IMR-90 (cell line): ENCODE measurements at regions not wholly inside any gene's neighbourhood (a gene's known extent, or its start where the extent isn't known, plus 50 kb on each side); places are given as distances from the start of the nearest gene placed in this dataset.

Experiments used
- ATAC-seq: fragments of 200-7000 bp; cut with Tn5 transposase; 2 replicates; pipeline ENCODE4 v1.9.1; 2020; ENCODE audit warnings: low read depth, mild to moderate bottlenecking, moderate library complexity
- BruUV-seq: library from RNA; stranded (reverse); fragments of 400-500 nt; replicated peaks from 2 replicates; lab custom pipeline; 2021; lab: Mats Ljungman, UMichigan
- CTCF ChIA-PET: fragments of 300-600 bp; formaldehyde crosslinking; extraction: SDS; loops from one replicate; lab custom pipeline; 2021; ENCODE audit warnings: antibody characterized with exemption; lab: Yijun Ruan, JAX
- POLR2A ChIA-PET: fragments of 300-600 bp; sonication (Branson Sonifier 250); formaldehyde crosslinking; loops from one replicate; lab custom pipeline; 2022; ENCODE audit warnings: antibody characterized with exemption; ENCODE audit not compliant: unreplicated experiment; lab: Charles Lee
- DNase-seq: peaks from one replicate; pipeline ENCODE4 v3.0.0; 2013
- H2AFZ ChIP-seq: replicated peaks from 2 replicates; pipeline ENCODE3; 2013; ENCODE audit warnings: low read length, mild to moderate bottlenecking; ENCODE audit not compliant: poor library complexity
- H2AK5ac ChIP-seq: 2 replicates; pipeline ENCODE4 v1.6.1; 2013; ENCODE audit warnings: low read depth, low read length, inconsistent platforms
- H2AK9ac ChIP-seq: replicated peaks from 2 replicates; pipeline ENCODE3; 2013; ENCODE audit warnings: mild to moderate bottlenecking, low read depth, low read length, moderate library complexity; ENCODE audit not compliant: poor library complexity
- H2BK120ac ChIP-seq: 2 replicates; pipeline ENCODE4 v1.6.1; 2013; ENCODE audit warnings: low read depth, low read length, inconsistent platforms
- H2BK15ac ChIP-seq: 3 replicates; pipeline ENCODE4 v1.6.1; 2013; ENCODE audit warnings: low read depth, low read length, inconsistent platforms
- H2BK20ac ChIP-seq: 2 replicates; pipeline ENCODE4 v1.6.1; 2013; ENCODE audit warnings: low read depth, mild to moderate bottlenecking, inconsistent platforms, low read length, moderate library complexity
- H2BK5ac ChIP-seq: 2 replicates; pipeline ENCODE4 v1.6.1; 2013; ENCODE audit warnings: mild to moderate bottlenecking, low read depth, low read length, inconsistent platforms; ENCODE audit not compliant: poor library complexity, severe bottlenecking
- H3K14ac ChIP-seq: replicated peaks from 2 replicates; pipeline ENCODE4 v1.6.1; 2013; ENCODE audit warnings: low read depth, low read length, inconsistent platforms
- H3K18ac ChIP-seq: 2 replicates; pipeline ENCODE4 v1.6.1; 2013; ENCODE audit warnings: low read depth, low read length, control low read depth
- H3K23ac ChIP-seq: 2 replicates; pipeline ENCODE4 v1.6.1; 2013; ENCODE audit warnings: low read depth, low read length, inconsistent platforms
- H3K27ac ChIP-seq: 2 replicates; pipeline ENCODE4 v1.5.1; 2013; ENCODE audit warnings: mild to moderate bottlenecking, control low read depth, low read length; ENCODE audit not compliant: insufficient read depth
- H3K27me3 ChIP-seq: 2 replicates; pipeline ENCODE4 v1.6.1; 2013; ENCODE audit warnings: low read length; ENCODE audit not compliant: control insufficient read depth, insufficient read depth
- H3K36me3 ChIP-seq: 2 replicates; pipeline ENCODE4 v1.6.1; 2013; ENCODE audit warnings: low read length, mixed read lengths; ENCODE audit not compliant: control insufficient read depth, insufficient read depth
- H3K4ac ChIP-seq: 2 replicates; pipeline ENCODE4 v1.6.1; 2013; ENCODE audit warnings: low read depth, low read length, inconsistent platforms
- H3K4me1 ChIP-seq: 2 replicates; pipeline ENCODE4 v1.6.1; 2013; ENCODE audit warnings: low read length, mixed read lengths; ENCODE audit not compliant: control insufficient read depth, insufficient read depth
- H3K4me2 ChIP-seq: 2 replicates; pipeline ENCODE4 v1.6.1; 2013; ENCODE audit warnings: low read depth, mild to moderate bottlenecking, control low read depth, low read length, moderate library complexity
- H3K4me3 ChIP-seq: 2 replicates; pipeline ENCODE4 v1.5.1; 2013; ENCODE audit warnings: low read depth, mild to moderate bottlenecking, control low read depth, low read length, moderate library complexity; ENCODE audit not compliant: insufficient read depth
- H3K56ac ChIP-seq: 2 replicates; pipeline ENCODE4 v1.6.1; 2013; ENCODE audit warnings: low read length, inconsistent platforms; ENCODE audit not compliant: insufficient read depth; ENCODE audit errors: extremely low read depth
- H3K79me1 ChIP-seq, 2 experiments: 2 replicates each; pipeline ENCODE4 v1.6.1; 2013; ENCODE audit warnings: low read length in 2 of 2, inconsistent platforms in 1 of 2, low read depth in 1 of 2
- H3K9ac ChIP-seq: 2 replicates; pipeline ENCODE4 v1.6.1; 2013; ENCODE audit warnings: low read depth, low read length, control low read depth
- H3K9me1 ChIP-seq: 2 replicates; pipeline ENCODE4 v1.6.1; 2013; ENCODE audit warnings: low read length, inconsistent platforms; ENCODE audit not compliant: insufficient read depth
- H3K9me3 ChIP-seq: 2 replicates; pipeline ENCODE4 v1.6.1; 2013; ENCODE audit warnings: low read length; ENCODE audit not compliant: control insufficient read depth, insufficient read depth
- H4K20me1 ChIP-seq: 2 replicates; pipeline ENCODE4 v1.6.1; 2013; ENCODE audit warnings: low read length, inconsistent platforms; ENCODE audit not compliant: insufficient read depth
- H4K5ac ChIP-seq: 2 replicates; pipeline ENCODE4 v1.6.1; 2013; ENCODE audit warnings: mild to moderate bottlenecking, low read depth, low read length, control low read depth
- H4K8ac ChIP-seq, 2 experiments: 2 replicates each; pipeline ENCODE4 v1.6.1; 2013; ENCODE audit warnings: low read depth in 2 of 2, low read length in 2 of 2, control low read depth in 1 of 2, inconsistent platforms in 1 of 2
- H4K91ac ChIP-seq: 2 replicates; pipeline ENCODE4 v1.6.1; 2013; ENCODE audit warnings: low read depth, low read length, inconsistent platforms; ENCODE audit not compliant: insufficient read depth
- BHLHE40 ChIP-seq: fragments of 150-350 bp; IDR thresholded peaks from 2 replicates; pipeline ENCODE4 v1.6.1; 2016; ENCODE audit warnings: mild to moderate bottlenecking, low read depth, low read length
- CEBPB ChIP-seq: IDR thresholded peaks from 2 replicates; pipeline ENCODE4 v1.6.1; 2012; ENCODE audit warnings: low read depth, low read length, improper control_type of control experiment
- CTCF ChIP-seq: conservative IDR thresholded peaks from 2 replicates; pipeline ENCODE4 v1.5.1; 2012; ENCODE audit warnings: mild to moderate bottlenecking, low read depth, low read length, improper control_type of control experiment
- FOS ChIP-seq: fragments of 150-350 bp; IDR thresholded peaks from 2 replicates; pipeline ENCODE4 v1.6.1; 2016; ENCODE audit warnings: low read depth, low read length
- MAFK ChIP-seq: IDR thresholded peaks from 2 replicates; pipeline ENCODE4 v1.6.1; 2012; ENCODE audit warnings: low read depth, low read length, improper control_type of control experiment
- MXI1 ChIP-seq: IDR thresholded peaks from 2 replicates; pipeline ENCODE4 v1.6.1; 2012; ENCODE audit warnings: low read depth, mild to moderate bottlenecking, low read length, moderate library complexity, borderline replicate concordance
- NFE2L2 ChIP-seq: fragments of 150-350 bp; IDR thresholded peaks from 2 replicates; pipeline ENCODE4 v1.6.1; 2016; ENCODE audit warnings: low read depth, mild to moderate bottlenecking, low read length
- POLR2A ChIP-seq: IDR thresholded peaks from 2 replicates; pipeline ENCODE4 v1.6.1; 2012; ENCODE audit warnings: mild to moderate bottlenecking, low read depth, low read length
- RFX5 ChIP-seq: IDR thresholded peaks from 2 replicates; pipeline ENCODE4 v1.8.0; 2012; ENCODE audit warnings: low read depth, mild to moderate bottlenecking, low read length, moderate library complexity
- SMC3 ChIP-seq: fragments of 150-350 bp; IDR thresholded peaks from 2 replicates; pipeline ENCODE4 v1.6.1; 2016; ENCODE audit warnings: low read depth, mild to moderate bottlenecking, antibody characterized with exemption, low read length, moderate library complexity
- WGBS, 2 experiments: methylation state at CpG; one replicate each; pipeline versions ENCODE4 v1.1.5 to v1.1.7; 2013; ENCODE audit warnings: missing lambda C conversion rate in 2 of 2; ENCODE audit not compliant: insufficient read length in 1 of 2; ENCODE audit errors: extremely low coverage in 2 of 2; 5-methylcytosine and 5-hydroxymethylcytosine counted together
- dilution Hi-C: fragments of 300-500 bp; cut with HindIII; formaldehyde crosslinking; loops from one replicate; pipeline ENCODE4 v1.14.3; 2018; ENCODE audit warnings: low sequenced_read_pairs; ENCODE audit not compliant: unreplicated experiment
- in situ Hi-C: fragments of 300-500 bp; cut with MboI; formaldehyde crosslinking; loops from 3 replicates; pipeline ENCODE4 v1.14.3; 2019; ENCODE audit warnings: low sequenced_read_pairs, inconsistent platforms, mixed read lengths
- intact Hi-C: fragments of 100-400 bp; cut with micrococcal nuclease; formaldehyde crosslinking; loops from 2 replicates; pipeline ENCODE4 v1.10.0; 2022

- BruUV-seq: no TSS peak
- CTCF ChIA-PET: no interaction called here
- H3K4me2 ChIP-seq: no peak overlapping the region
- no peak overlapping the region for H3K14ac ChIP-seq
- dilution Hi-C loops (no loop called here), in situ Hi-C loops (loop anchor here (10.0 kb wide), 1 partner anchor 497 kb away; no protein-coding TSS in a partner anchor), intact Hi-C loops (loop anchor here (2.0 to 5.0 kb wide), 3 partner anchors 49 to 955 kb away; no protein-coding TSS in a partner anchor)
- no peak overlapping the region for H2BK120ac ChIP-seq
- no peak overlapping the region for H3K9ac ChIP-seq
- peaks cover 14% of the 10 kb centered on the region; the same call in 1 of the 2 replicates for H3K4me1 ChIP-seq
- H3K9me1 ChIP-seq: no peaks in the 10 kb centered on the region
- H2BK5ac ChIP-seq: no peak overlapping the region
- H3K27me3 ChIP-seq: no peaks in the 10 kb centered on the region
- H3K36me3 ChIP-seq: no peaks in the 10 kb centered on the region
- POLR2A ChIA-PET: interaction anchor here (0.6 kb wide), 1 partner anchor 257 kb away, joined by 8 read pairs; no protein-coding TSS in a partner anchor
- H2AFZ ChIP-seq: no peak overlapping the region
- no peak overlapping the region for H3K4ac ChIP-seq
- H3K79me1 ChIP-seq: no peaks in the 10 kb centered on the region
- WGBS, 2 experiments: no CpG with 5 or more reads among the region's 8 CpGs
- H3K18ac ChIP-seq: no peak overlapping the region
- TF ChIP-seq POLR2A: no peak
- no peak for TF ChIP-seq CTCF
- TF ChIP-seq MXI1: no peak
- no peak for TF ChIP-seq MAFK
- no peak for TF ChIP-seq SMC3
- TF ChIP-seq RFX5: no peak
- TF ChIP-seq FOS: no peak
- TF ChIP-seq CEBPB: no peak
- TF ChIP-seq BHLHE40: no peak
- TF ChIP-seq NFE2L2: no peak
- H4K5ac ChIP-seq: no peak overlapping the region
- no peak overlapping the region for H2AK5ac ChIP-seq
- H3K27ac ChIP-seq: no peak overlapping the region
- DNase-seq (no peak), ATAC-seq (no peak)
- H3K4me3 ChIP-seq: no peak overlapping the region
- H3K56ac ChIP-seq: no peak overlapping the region
- no peak overlapping the region for H2BK15ac ChIP-seq
- no peak overlapping the region for H2AK9ac ChIP-seq
- H3K23ac ChIP-seq: no peak overlapping the region
- no peak overlapping the region for H4K8ac ChIP-seq
- H2BK20ac ChIP-seq: peak overlapping the region; percentile 6; the same call in 1 of the 2 replicates
- H3K9me3 ChIP-seq: no peaks in the 10 kb centered on the region
- no peak overlapping the region for H4K91ac ChIP-seq
- H4K20me1 ChIP-seq: no peaks in the 10 kb centered on the region
Measured at GRCh38 chr18:61637319-61637718, 255.5 kb downstream of the RNF152 start.
